GM12874 (cell line): ENCODE measurements at regions not wholly inside any gene's neighbourhood (a gene's known extent, or its start where the extent isn't known, plus 50 kb on each side); places are given as distances from the start of the nearest gene placed in this dataset.

Experiments
- CTCF ChIP-seq: IDR thresholded peaks from 2 replicates; pipeline ENCODE4 v1.5.1; 2011; ENCODE audit warnings: low read depth, mild to moderate bottlenecking, control low read depth, low read length, moderate library complexity; ENCODE audit not compliant: insufficient read depth

- no peak for TF ChIP-seq CTCF
Observed at GRCh38 chr5:30878296-30878695, 315.2 kb upstream of the CDH6 start.

- no peak for TF ChIP-seq CTCF
Observed at GRCh38 chr5:30874241-30875034, 319.0 kb upstream of the CDH6 start.

- TF ChIP-seq CTCF = no peak
Observed at GRCh38 chr5:30871196-30871595, 322.3 kb upstream of the CDH6 start.

- TF ChIP-seq CTCF = no peak
Observed at GRCh38 chr5:30867711-30868110, 325.8 kb upstream of the CDH6 start.

- no peak for TF ChIP-seq CTCF
Observed at GRCh38 chr5:30866142-30866541, 327.3 kb upstream of the CDH6 start.

- TF ChIP-seq CTCF = no peak
Observed at GRCh38 chr5:30856242-30856641, 337.2 kb upstream of the CDH6 start.

- no peak for TF ChIP-seq CTCF
Observed at GRCh38 chr5:30853158-30853557, 340.3 kb upstream of the CDH6 start.

- TF ChIP-seq CTCF = no peak
Observed at GRCh38 chr5:30850866-30851265, 342.6 kb upstream of the CDH6 start.
